ENCODE measurements at regions not wholly inside any gene's neighbourhood (a gene's known extent, or its start where the extent isn't known, plus 50 kb on each side); places are given as distances from the start of the nearest gene placed in this dataset.

DNA sequence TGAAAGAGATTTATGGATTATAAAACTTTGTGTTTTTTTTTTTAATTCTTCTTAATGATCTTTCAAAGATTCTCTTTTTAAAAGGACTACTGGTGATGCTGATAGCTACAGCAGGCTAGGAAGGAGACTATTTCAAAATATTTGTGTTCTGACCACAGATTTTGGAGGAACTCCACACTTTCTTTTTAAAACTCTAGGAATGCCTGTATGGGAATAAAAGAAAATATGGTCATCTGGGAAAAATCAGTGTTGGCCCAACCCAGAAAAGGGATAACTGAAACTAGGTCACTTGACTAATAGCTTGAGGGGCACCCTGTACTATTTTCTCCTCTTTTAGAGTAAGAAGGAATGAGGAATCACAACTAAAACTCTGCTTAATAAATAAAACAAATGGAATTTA is 97.6 kb upstream of the ADAMTS19 start:
- no peaks in the 10 kb centered on the region for H3K36me3 ChIP-seq (ENCODE audit: control insufficient read depth in 1 of 2, insufficient read depth in 2 of 2, low read length in 2 of 2)
- intact Hi-C loops (cut with micrococcal nuclease): loop anchor here (5.0 kb wide), 1 partner anchor 405 kb away; no protein-coding TSS in a partner anchor
- H3K4me3 ChIP-seq (replicated peaks in 1 of 2; ENCODE audit: low read depth in 1 of 2, low read length in 2 of 2): no peak overlapping the region
- no peak overlapping the region for H2AFZ ChIP-seq (ENCODE audit: low read depth, low read length, poor library complexity, severe bottlenecking)
- H3K4me1 ChIP-seq (ENCODE audit: control insufficient read depth in 1 of 2, insufficient read depth in 2 of 2, low read length in 2 of 2): no peaks in the 10 kb centered on the region
- no TSS peak for BruUV-seq (replicated peaks)
- H3K9me3 ChIP-seq (ENCODE audit: control insufficient read depth in 1 of 2, insufficient read depth in 1 of 2, low read depth in 1 of 2, low read length in 2 of 2): 0 out of 4 replicates have a peak, but pooled peaks cover 0 to 4% of the 10 kb centered on the region in 2 experiments
- no peaks in the 10 kb centered on the region for H3K27me3 ChIP-seq (ENCODE audit: insufficient read depth, low read length)
- ATAC-seq (no peak), DNase-seq (ENCODE audit: low read depth, low spot score) (no peak)
- ChIA-PET RAD21 (ENCODE audit: low non-redundant PET in 1 of 2, low total read pairs in 2 of 2, uncharacterized antibody in 2 of 2, unreplicated experiment in 2 of 2) (no interaction called here), CTCF (interaction anchor here (1.5 kb wide), 1 partner anchor 13 kb away, joined by 4 read pairs; no protein-coding TSS in a partner anchor), POLR2A (no interaction called here)
- no peaks in the 10 kb centered on the region for H3K9me2 ChIP-seq (ENCODE audit: insufficient read depth)
- no peaks in the 10 kb centered on the region for H4K20me1 ChIP-seq (ENCODE audit: insufficient read depth)
- no peak overlapping the region for H3K4me2 ChIP-seq (ENCODE audit: low read length)
- no peak overlapping the region for H3K27ac ChIP-seq (ENCODE audit: low read depth, low read length)
- TF ChIP-seq YY1 (IDR thresholded peaks at IDR 0.05; ENCODE audit: extremely low read depth, insufficient replicate concordance, low read depth, low read length) (no peak), ZFX (IDR thresholded peaks at IDR 0.05) (no peak), EGR1 (IDR thresholded peaks at IDR 0.05; ENCODE audit: low read depth) (no peak), FOSL1 (IDR thresholded peaks at IDR 0.05; ENCODE audit: low read depth) (no peak), ELF1 (IDR thresholded peaks at IDR 0.05; ENCODE audit: borderline replicate concordance, low read depth) (no peak), SIN3A (IDR thresholded peaks at IDR 0.05; ENCODE audit: low read depth) (no peak), CBX3 (IDR thresholded peaks at IDR 0.05; ENCODE audit: low read depth) (no peak)
- TF ChIP-seq, protein P1, sequence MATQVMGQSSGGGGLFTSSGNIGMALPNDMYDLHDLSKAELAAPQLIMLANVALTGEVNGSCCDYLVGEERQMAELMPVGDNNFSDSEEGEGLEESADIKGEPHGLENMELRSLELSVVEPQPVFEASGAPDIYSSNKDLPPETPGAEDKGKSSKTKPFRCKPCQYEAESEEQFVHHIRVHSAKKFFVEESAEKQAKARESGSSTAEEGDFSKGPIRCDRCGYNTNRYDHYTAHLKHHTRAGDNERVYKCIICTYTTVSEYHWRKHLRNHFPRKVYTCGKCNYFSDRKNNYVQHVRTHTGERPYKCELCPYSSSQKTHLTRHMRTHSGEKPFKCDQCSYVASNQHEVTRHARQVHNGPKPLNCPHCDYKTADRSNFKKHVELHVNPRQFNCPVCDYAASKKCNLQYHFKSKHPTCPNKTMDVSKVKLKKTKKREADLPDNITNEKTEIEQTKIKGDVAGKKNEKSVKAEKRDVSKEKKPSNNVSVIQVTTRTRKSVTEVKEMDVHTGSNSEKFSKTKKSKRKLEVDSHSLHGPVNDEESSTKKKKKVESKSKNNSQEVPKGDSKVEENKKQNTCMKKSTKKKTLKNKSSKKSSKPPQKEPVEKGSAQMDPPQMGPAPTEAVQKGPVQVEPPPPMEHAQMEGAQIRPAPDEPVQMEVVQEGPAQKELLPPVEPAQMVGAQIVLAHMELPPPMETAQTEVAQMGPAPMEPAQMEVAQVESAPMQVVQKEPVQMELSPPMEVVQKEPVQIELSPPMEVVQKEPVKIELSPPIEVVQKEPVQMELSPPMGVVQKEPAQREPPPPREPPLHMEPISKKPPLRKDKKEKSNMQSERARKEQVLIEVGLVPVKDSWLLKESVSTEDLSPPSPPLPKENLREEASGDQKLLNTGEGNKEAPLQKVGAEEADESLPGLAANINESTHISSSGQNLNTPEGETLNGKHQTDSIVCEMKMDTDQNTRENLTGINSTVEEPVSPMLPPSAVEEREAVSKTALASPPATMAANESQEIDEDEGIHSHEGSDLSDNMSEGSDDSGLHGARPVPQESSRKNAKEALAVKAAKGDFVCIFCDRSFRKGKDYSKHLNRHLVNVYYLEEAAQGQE (IDR thresholded peaks at IDR 0.05; ENCODE audit: low read depth): no peak
- TF ChIP-seq, protein P2, sequence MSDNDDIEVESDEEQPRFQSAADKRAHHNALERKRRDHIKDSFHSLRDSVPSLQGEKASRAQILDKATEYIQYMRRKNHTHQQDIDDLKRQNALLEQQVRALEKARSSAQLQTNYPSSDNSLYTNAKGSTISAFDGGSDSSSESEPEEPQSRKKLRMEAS (IDR thresholded peaks at IDR 0.05): no peak
- H3K79me2 ChIP-seq (ENCODE audit: insufficient read depth, low read length): no peaks in the 10 kb centered on the region
- H3K9ac ChIP-seq (ENCODE audit: low read length): no peak overlapping the region
